ENCODE measurements at regions not wholly inside any gene's neighbourhood (a gene's known extent, or its start where the extent isn't known, plus 50 kb on each side); places are given as distances from the start of the nearest gene placed in this dataset.

DNA sequence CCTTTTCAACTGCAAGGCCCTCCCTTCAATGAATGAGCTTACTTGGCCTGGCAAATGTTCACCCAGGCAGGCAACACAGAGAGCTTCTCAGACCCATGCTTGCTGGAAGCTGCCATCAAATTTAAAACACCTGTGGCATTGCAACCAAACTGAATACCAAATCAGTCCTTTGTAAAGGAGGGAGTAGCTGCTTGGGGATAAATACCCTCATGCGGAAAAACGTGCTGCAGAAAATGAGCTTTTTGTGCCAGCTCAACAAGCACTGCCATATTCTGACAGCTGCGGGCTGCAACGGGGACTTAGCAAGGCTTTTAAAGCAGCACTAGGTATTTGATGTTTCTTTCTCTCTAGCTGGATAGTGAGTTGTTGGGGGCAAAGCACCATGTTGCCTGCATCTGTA, 119.7 kb downstream of the PLPPR4 start:
- FAIRE-seq (no peak), DNase-seq (peak in 2 of 5 donors; percentile 5 to 7)
- no peak overlapping the region for H3K9ac ChIP-seq (ENCODE audit: low read length in 3 of 3)
- H3K27me3 ChIP-seq (ENCODE audit: control insufficient read depth, insufficient read depth, low read length), result no peaks in the 10 kb centered on the region
- no peaks in the 10 kb centered on the region for H3K9me3 ChIP-seq (ENCODE audit: control insufficient read depth in 2 of 3, insufficient read depth in 1 of 3, low read length in 3 of 3)
- H3K4me1 ChIP-seq (ENCODE audit: control insufficient read depth in 2 of 3, insufficient read depth in 2 of 3, low read depth in 1 of 3, low read length in 3 of 3), result no peaks in the 10 kb centered on the region
- no peak overlapping the region for H3K4me3 ChIP-seq (ENCODE audit: low read length in 3 of 3)
- no peaks in the 10 kb centered on the region for H3K36me3 ChIP-seq (ENCODE audit: control insufficient read depth in 2 of 3, insufficient read depth in 3 of 3, low read length in 3 of 3)
- no peak overlapping the region for H3K27ac ChIP-seq (ENCODE audit: low read depth in 2 of 2, low read length in 2 of 2)
- intact Hi-C loops (cut with DNase I), result no loop called here
- no peak for TF ChIP-seq CTCF (IDR thresholded peaks at IDR 0.05; ENCODE audit: borderline replicate concordance, extremely low read depth, insufficient read depth)

- Histone ChIP-seq H3K9ac (ENCODE audit: low read length in 3 of 3) (no peak overlapping the region), H3K27ac (ENCODE audit: low read depth in 2 of 2, low read length in 2 of 2) (no peak overlapping the region)
- TF ChIP-seq CTCF (IDR thresholded peaks at IDR 0.05; ENCODE audit: borderline replicate concordance, extremely low read depth, insufficient read depth), result no peak
Observed at GRCh38 chr1:99385852-99386251, 121.6 kb downstream of the PLPPR4 start.

DNA sequence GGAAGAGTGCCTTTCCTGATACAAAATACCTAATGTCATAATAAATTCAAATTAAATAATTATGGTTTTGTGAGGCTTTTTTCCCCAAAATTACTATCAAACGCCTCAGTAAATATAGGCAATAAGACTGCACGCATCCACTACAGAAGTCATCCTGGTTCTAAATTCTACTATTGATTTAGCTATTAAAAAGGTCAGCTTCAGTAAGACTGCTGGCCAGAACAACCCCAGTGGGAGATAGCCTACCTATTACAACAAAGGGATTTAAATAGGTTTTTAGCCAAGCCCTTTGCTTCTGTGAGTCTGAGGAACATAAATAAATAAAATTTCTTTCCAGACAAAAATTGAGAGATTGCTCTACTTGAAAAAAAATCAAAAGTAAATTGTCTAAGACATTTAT, 132.1 kb downstream of the PLPPR4 start:
- Histone ChIP-seq H3K9me3 (ENCODE audit: control insufficient read depth in 2 of 3, insufficient read depth in 1 of 3, low read length in 3 of 3) (no peaks in the 10 kb centered on the region), H3K27ac (ENCODE audit: low read depth in 2 of 2, low read length in 2 of 2) (no peak overlapping the region), H3K36me3 (ENCODE audit: control insufficient read depth in 2 of 3, insufficient read depth in 3 of 3, low read length in 3 of 3) (no peaks in the 10 kb centered on the region), H3K4me3 (ENCODE audit: low read length in 3 of 3) (no peak overlapping the region), H3K4me1 (ENCODE audit: control insufficient read depth in 2 of 3, insufficient read depth in 2 of 3, low read depth in 1 of 3, low read length in 3 of 3) (no peaks in the 10 kb centered on the region), H3K27me3 (ENCODE audit: control insufficient read depth, insufficient read depth, low read length) (no peaks in the 10 kb centered on the region), H3K9ac (ENCODE audit: low read length in 3 of 3) (no peak overlapping the region)
- DNase-seq (no peak), FAIRE-seq (no peak)
- intact Hi-C loops (cut with DNase I), result no loop called here
- no peak for TF ChIP-seq CTCF (IDR thresholded peaks at IDR 0.05; ENCODE audit: borderline replicate concordance, extremely low read depth, insufficient read depth)

More at GRCh38 chr1:99385852-99386251, 121.6 kb downstream of the PLPPR4 start:
- Histone ChIP-seq H3K4me1 (ENCODE audit: control insufficient read depth in 2 of 3, insufficient read depth in 2 of 3, low read depth in 1 of 3, low read length in 3 of 3) (no peaks in the 10 kb centered on the region), H3K9me3 (ENCODE audit: control insufficient read depth in 2 of 3, insufficient read depth in 1 of 3, low read length in 3 of 3) (no peaks in the 10 kb centered on the region), H3K4me3 (ENCODE audit: low read length in 3 of 3) (no peak overlapping the region), H3K36me3 (ENCODE audit: control insufficient read depth in 2 of 3, insufficient read depth in 3 of 3, low read length in 3 of 3) (no peaks in the 10 kb centered on the region), H3K27me3 (ENCODE audit: control insufficient read depth, insufficient read depth, low read length) (no peaks in the 10 kb centered on the region)
- FAIRE-seq (no peak), DNase-seq (no peak)
- intact Hi-C loops (cut with DNase I), result no loop called here

DNA sequence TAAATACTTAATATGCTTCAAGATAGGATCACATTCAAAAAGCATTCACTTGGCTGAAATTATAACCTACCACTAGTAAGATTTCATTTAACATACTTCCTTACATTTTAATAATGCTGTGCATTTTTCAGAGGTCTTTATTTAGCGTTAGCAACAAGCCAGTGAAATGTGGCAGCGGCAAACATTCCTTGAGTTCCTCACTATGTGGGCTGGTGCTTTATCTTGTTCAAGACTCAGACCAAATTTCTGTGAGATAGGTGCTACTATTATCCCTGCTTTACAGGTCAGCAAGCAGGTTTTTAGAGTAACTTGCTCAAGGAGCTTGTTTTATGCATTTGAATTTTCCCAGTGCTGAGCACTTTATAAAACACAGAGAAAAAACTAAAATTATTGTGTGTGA, 132.7 kb downstream of the PLPPR4 start:
- no peaks in the 10 kb centered on the region for H3K4me1 ChIP-seq (ENCODE audit: control insufficient read depth in 2 of 3, insufficient read depth in 2 of 3, low read depth in 1 of 3, low read length in 3 of 3)
- H3K36me3 ChIP-seq (ENCODE audit: control insufficient read depth in 2 of 3, insufficient read depth in 3 of 3, low read length in 3 of 3), result no peaks in the 10 kb centered on the region
- H3K27me3 ChIP-seq (ENCODE audit: control insufficient read depth, insufficient read depth, low read length), result no peaks in the 10 kb centered on the region
- no peak for TF ChIP-seq CTCF (IDR thresholded peaks at IDR 0.05; ENCODE audit: borderline replicate concordance, extremely low read depth, insufficient read depth)
- no peak overlapping the region for H3K4me3 ChIP-seq (ENCODE audit: low read length in 3 of 3)
- no peak overlapping the region for H3K27ac ChIP-seq (ENCODE audit: low read depth in 2 of 2, low read length in 2 of 2)
- FAIRE-seq (no peak), DNase-seq (peak in 2 of 5 donors; percentile 13 to 18)
- intact Hi-C loops (cut with DNase I), result no loop called here
- H3K9ac ChIP-seq (ENCODE audit: low read length in 3 of 3), result no peak overlapping the region
- no peaks in the 10 kb centered on the region for H3K9me3 ChIP-seq (ENCODE audit: control insufficient read depth in 2 of 3, insufficient read depth in 1 of 3, low read length in 3 of 3)

Measured in kidney (tissue), 13 donors.